ENCODE measurements at regions not wholly inside any gene's neighbourhood (a gene's known extent, or its start where the extent isn't known, plus 50 kb on each side); places are given as distances from the start of the nearest gene placed in this dataset.
"Not testable (repeated sequence)": the region's sequence is repeated elsewhere in the genome, so short reads cannot be mapped to it uniquely, and the experiment has no call there.

GRCh38 chr2:145380436-145381017 is 860.6 kb upstream of the ZEB2 start:
- in situ Hi-C loops (cut with MboI; ENCODE audit: low pct_unique_long_range_greater_than_20kb, low sequenced_read_pairs, unreplicated experiment): no loop called here
- TF ChIP-seq, protein P1, sequence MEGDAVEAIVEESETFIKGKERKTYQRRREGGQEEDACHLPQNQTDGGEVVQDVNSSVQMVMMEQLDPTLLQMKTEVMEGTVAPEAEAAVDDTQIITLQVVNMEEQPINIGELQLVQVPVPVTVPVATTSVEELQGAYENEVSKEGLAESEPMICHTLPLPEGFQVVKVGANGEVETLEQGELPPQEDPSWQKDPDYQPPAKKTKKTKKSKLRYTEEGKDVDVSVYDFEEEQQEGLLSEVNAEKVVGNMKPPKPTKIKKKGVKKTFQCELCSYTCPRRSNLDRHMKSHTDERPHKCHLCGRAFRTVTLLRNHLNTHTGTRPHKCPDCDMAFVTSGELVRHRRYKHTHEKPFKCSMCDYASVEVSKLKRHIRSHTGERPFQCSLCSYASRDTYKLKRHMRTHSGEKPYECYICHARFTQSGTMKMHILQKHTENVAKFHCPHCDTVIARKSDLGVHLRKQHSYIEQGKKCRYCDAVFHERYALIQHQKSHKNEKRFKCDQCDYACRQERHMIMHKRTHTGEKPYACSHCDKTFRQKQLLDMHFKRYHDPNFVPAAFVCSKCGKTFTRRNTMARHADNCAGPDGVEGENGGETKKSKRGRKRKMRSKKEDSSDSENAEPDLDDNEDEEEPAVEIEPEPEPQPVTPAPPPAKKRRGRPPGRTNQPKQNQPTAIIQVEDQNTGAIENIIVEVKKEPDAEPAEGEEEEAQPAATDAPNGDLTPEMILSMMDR (IDR thresholded peaks at IDR 0.05; ENCODE audit: extremely low read depth, insufficient read depth, missing control alignments): no peak
- no peak for DNase-seq (ENCODE audit: low spot score)

- in situ Hi-C loops (cut with MboI; ENCODE audit: low pct_unique_long_range_greater_than_20kb, low sequenced_read_pairs, unreplicated experiment): no loop called here
- TF ChIP-seq, protein P1 (IDR thresholded peaks at IDR 0.05; ENCODE audit: extremely low read depth, insufficient read depth, missing control alignments): no peak
- no peak for DNase-seq (ENCODE audit: low spot score)
Measured at GRCh38 chr2:145379934-145380333, 860.0 kb upstream of the ZEB2 start.

- in situ Hi-C loops (cut with MboI; ENCODE audit: low pct_unique_long_range_greater_than_20kb, low sequenced_read_pairs, unreplicated experiment): no loop called here
- TF ChIP-seq, protein P1 (IDR thresholded peaks at IDR 0.05; ENCODE audit: extremely low read depth, insufficient read depth, missing control alignments): no peak
- no peak for DNase-seq (ENCODE audit: low spot score)
Measured at GRCh38 chr2:145374165-145374564, 854.2 kb upstream of the ZEB2 start.

DNA sequence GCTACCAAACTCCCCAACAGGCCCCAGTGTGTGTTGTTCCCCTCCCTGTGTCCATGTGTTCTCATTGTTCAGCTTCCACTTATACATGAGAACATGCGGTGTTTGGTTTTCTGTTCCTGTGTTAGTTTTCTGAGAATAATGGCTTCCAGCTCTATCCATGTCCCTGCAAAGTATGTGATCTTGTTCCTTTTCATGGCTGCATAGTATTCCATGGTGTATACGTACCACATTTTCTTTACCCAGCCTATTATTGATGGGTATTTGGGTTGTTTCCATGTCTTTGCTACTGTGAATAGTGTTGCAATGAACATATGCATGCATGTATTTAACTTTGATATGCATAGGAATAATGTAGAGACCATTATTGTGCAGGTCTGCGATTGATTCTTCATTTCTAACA is 847.4 kb upstream of the ZEB2 start:
- DNase-seq (ENCODE audit: low spot score); in situ Hi-C loops (cut with MboI; ENCODE audit: low pct_unique_long_range_greater_than_20kb, low sequenced_read_pairs, unreplicated experiment): not testable (repeated sequence)

GRCh38 chr2:145366341-145366740 is 846.4 kb upstream of the ZEB2 start:
- TF ChIP-seq, protein P1 (IDR thresholded peaks at IDR 0.05; ENCODE audit: extremely low read depth, insufficient read depth, missing control alignments): no peak
- DNase-seq (ENCODE audit: low spot score): no peak
- in situ Hi-C loops (cut with MboI; ENCODE audit: low pct_unique_long_range_greater_than_20kb, low sequenced_read_pairs, unreplicated experiment): no loop called here

- DNase-seq (ENCODE audit: low spot score): no peak
- in situ Hi-C loops (cut with MboI; ENCODE audit: low pct_unique_long_range_greater_than_20kb, low sequenced_read_pairs, unreplicated experiment): no loop called here
- TF ChIP-seq, protein P1 (IDR thresholded peaks at IDR 0.05; ENCODE audit: extremely low read depth, insufficient read depth, missing control alignments): no peak
Measured at GRCh38 chr2:145360129-145360790, 840.3 kb upstream of the ZEB2 start.

DNA sequence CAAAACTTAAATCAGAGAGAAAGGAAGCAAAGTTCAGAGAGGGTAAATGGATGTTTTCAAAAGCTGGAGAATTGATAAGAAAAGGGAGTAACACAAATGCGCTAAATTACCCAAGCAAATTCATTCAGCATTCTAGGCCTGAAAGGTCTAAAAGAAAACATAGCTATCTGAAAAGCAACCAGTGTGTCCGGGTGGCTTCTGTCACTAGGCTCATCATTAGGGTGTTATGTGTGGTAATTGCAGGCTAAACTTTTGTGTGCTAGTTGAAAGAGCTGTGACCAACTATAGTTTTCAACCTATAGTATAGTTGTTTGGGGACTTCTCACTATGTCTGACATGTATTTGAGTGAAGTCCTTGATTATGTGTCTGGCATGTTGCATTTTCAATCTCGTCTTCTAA is 839.6 kb upstream of the ZEB2 start:
- TF ChIP-seq, protein P1 (IDR thresholded peaks at IDR 0.05; ENCODE audit: extremely low read depth, insufficient read depth, missing control alignments): no peak
- DNase-seq (ENCODE audit: low spot score): no peak
- in situ Hi-C loops (cut with MboI; ENCODE audit: low pct_unique_long_range_greater_than_20kb, low sequenced_read_pairs, unreplicated experiment): no loop called here

Data from GM13977 (cell line).